LNCaP clone FGC (cell line): ENCODE measurements at regions not wholly inside any gene's neighbourhood (a gene's known extent, or its start where the extent isn't known, plus 50 kb on each side); places are given as distances from the start of the nearest gene placed in this dataset.

ENCODE experiments used
- DNase-seq: peaks from one replicate; pipeline ENCODE4 v3.0.0-alpha.2; 2011; ENCODE audit warnings: low read depth
- H3K4me3 ChIP-seq: 2 replicates; pipeline ENCODE4 v1.5.1; 2011; ENCODE audit warnings: mild to moderate bottlenecking, low read depth, low read length, control low read depth
- CTCF ChIP-seq: IDR thresholded peaks from 2 replicates; pipeline ENCODE4 v1.5.1; 2012; ENCODE audit warnings: mild to moderate bottlenecking; ENCODE audit not compliant: control insufficient read depth, insufficient read depth; ENCODE audit errors: extremely low read depth

- TF ChIP-seq CTCF = no peak
- no peak for DNase-seq
- H3K4me3 ChIP-seq = no peak overlapping the region
These were observed 84.8 kb upstream of the MYO3A start for GRCh38 chr10:25849268-25849667.

GRCh38 chr10:25849988-25850387, 84.0 kb upstream of the MYO3A start:
- H3K4me3 ChIP-seq = no peak overlapping the region
- DNase-seq = no peak
- no peak for TF ChIP-seq CTCF

- H3K4me3 ChIP-seq = no peak overlapping the region
- no peak for DNase-seq
- no peak for TF ChIP-seq CTCF
These were observed 82.5 kb upstream of the MYO3A start for GRCh38 chr10:25851548-25851947.

GRCh38 chr10:25852364-25852941, 81.6 kb upstream of the MYO3A start:
- H3K4me3 ChIP-seq = no peak overlapping the region
- no peak for TF ChIP-seq CTCF
- DNase-seq = no peak

GRCh38 chr10:25858076-25858475, 76.0 kb upstream of the MYO3A start:
- TF ChIP-seq CTCF = no peak
- DNase-seq = no peak
- no peak overlapping the region for H3K4me3 ChIP-seq

- no peak for DNase-seq
- no peak overlapping the region for H3K4me3 ChIP-seq
- TF ChIP-seq CTCF = no peak
These were observed 68.8 kb upstream of the MYO3A start for GRCh38 chr10:25865267-25865666.

GRCh38 chr10:25867321-25867720, 66.7 kb upstream of the MYO3A start:
- no peak overlapping the region for H3K4me3 ChIP-seq
- no peak for DNase-seq
- TF ChIP-seq CTCF = no peak
